ENCODE measurements at regions not wholly inside any gene's neighbourhood (a gene's known extent, or its start where the extent isn't known, plus 50 kb on each side); places are given as distances from the start of the nearest gene placed in this dataset.
A peak's percentile ranks its signal among the peaks of the same experiment; 100 is the strongest.

DNA sequence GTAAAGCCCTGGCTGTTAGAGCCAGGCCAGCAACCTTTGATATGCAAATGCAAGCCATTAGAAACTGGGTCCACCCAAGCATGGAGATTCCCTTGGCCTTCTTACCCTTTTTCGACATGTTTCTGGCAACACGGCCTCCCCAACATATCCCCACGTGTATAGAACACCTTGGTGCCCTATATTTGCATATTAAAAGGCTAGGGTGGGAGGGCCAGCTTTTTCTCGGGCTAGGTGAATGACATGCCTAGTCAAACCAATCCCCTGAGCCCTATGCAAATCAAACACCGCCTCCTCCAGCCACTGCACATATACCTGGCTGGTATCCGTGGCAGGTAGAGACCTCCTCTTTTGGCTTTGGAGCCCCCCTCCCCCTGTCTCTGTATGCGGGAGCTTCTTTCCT lies 55.6 kb upstream of the ZFR start:
- Histone ChIP-seq H4K20me1 (replicated peaks in 1 of 2; ENCODE audit: control insufficient read depth in 1 of 2, insufficient read depth in 2 of 2, low read length in 2 of 2) (no peaks in the 10 kb centered on the region), H3K4me1 (replicated peaks in 1 of 4; ENCODE audit: control insufficient read depth in 3 of 4, insufficient read depth in 4 of 4, low read length in 3 of 4) (peaks cover 7 to 18% (median 10%) of the 10 kb centered on the region in 4 experiments), H3K79me1 (ENCODE audit: low read depth, low read length) (no peaks in the 10 kb centered on the region), H2BK20ac (ENCODE audit: low read length) (no peak overlapping the region), H3K18ac (ENCODE audit: extremely low read depth, low read length) (no peak overlapping the region), H3K4me2 (ENCODE audit: insufficient read depth in 1 of 2, low read depth in 2 of 2, low read length in 2 of 2) (peak overlapping the region; percentile 42 to 46; a peak in 3 of 4 replicates), H3K14ac (ENCODE audit: insufficient read length) (no peak overlapping the region), H3K56ac (replicated peaks; ENCODE audit: insufficient read length, low read depth, low read length) (no peak overlapping the region), H4K8ac (ENCODE audit: extremely low read depth, insufficient read depth, low read length) (no peak overlapping the region), H2BK15ac (ENCODE audit: low read length) (no peak overlapping the region), H4K5ac (ENCODE audit: insufficient read length, low read depth, low read length) (no peak overlapping the region), H3K36me3 (ENCODE audit: control insufficient read depth in 2 of 4, insufficient read depth in 4 of 4, low read length in 3 of 4) (no peaks in the 10 kb centered on the region), H3K9ac (replicated peaks in 1 of 4; ENCODE audit: extremely low read depth in 1 of 4, low read depth in 3 of 4, low read length in 3 of 4) (no peak overlapping the region), H3K27ac (ENCODE audit: low read depth, low read length) (no peak overlapping the region), H3K9me3 (ENCODE audit: insufficient read depth in 2 of 2, low read depth in 1 of 2, low read length in 1 of 2) (no peaks in the 10 kb centered on the region), H3K4ac (replicated peaks; ENCODE audit: insufficient read length, low read depth, low read length) (no peak overlapping the region), H3K4me3 (ENCODE audit: extremely low read depth in 1 of 4, insufficient read depth in 2 of 4, low read depth in 3 of 4, low read length in 4 of 4) (peak overlapping the region in 1 of 4 experiments; percentile 45; a peak in 1 of 8 replicates), H2AK5ac (ENCODE audit: low read depth, low read length) (no peak overlapping the region), H3K79me2 (ENCODE audit: control insufficient read depth in 1 of 2, insufficient read depth in 2 of 2, low read length in 2 of 2) (no peaks in the 10 kb centered on the region), H2BK5ac (ENCODE audit: low read depth, low read length) (no peak overlapping the region), H2BK120ac (replicated peaks; ENCODE audit: low read depth, low read length) (no peak overlapping the region), H2AFZ (ENCODE audit: low read length) (no peak overlapping the region), H3K23me2 (ENCODE audit: low read depth, low read length) (no peaks in the 10 kb centered on the region), H3K27me3 (replicated peaks in 1 of 4; ENCODE audit: control insufficient read depth in 3 of 4, extremely low read depth in 1 of 4, insufficient read depth in 3 of 4, low read length in 3 of 4) (peaks cover 0 to 20% (median 15%) of the 10 kb centered on the region in 4 experiments; a peak in 4 of 7 replicates), H2BK12ac (ENCODE audit: low read depth, low read length) (no peak overlapping the region), H4K91ac (replicated peaks; ENCODE audit: insufficient read length, low read length) (no peak overlapping the region), H3K23ac (ENCODE audit: insufficient read length) (no peak overlapping the region)
- WGBS, 2 experiments (ENCODE audit: extremely low coverage in 1 of 2, insufficient coverage in 1 of 2, insufficient read length in 1 of 2, insufficient replicate concordance in 2 of 2, low coverage in 1 of 2, low lambda C conversion rate in 2 of 2, missing lambda C conversion rate in 1 of 2): 13% methylated on average over 7 of the region's 7 CpGs; no CpG with 5 or more reads in 1 of the 2 experiments
- FAIRE-seq: no peak
- CTCF ChIA-PET (ENCODE audit: partially characterized antibody): interaction anchor here (1.2 to 9.5 kb wide), 4 partner anchors 11 to 93 kb away, joined by 4 to 93 read pairs (median 9); no protein-coding TSS in a partner anchor
- DNase-seq (ENCODE audit: low read depth in 1 of 2, low spot score in 2 of 2): peak in 1 of 2 experiments; percentile 61
- POLR2A ChIA-PET (ENCODE audit: partially characterized antibody): interaction anchor here (1.2 to 2.4 kb wide), 4 partner anchors 9 to 85 kb away, joined by 4 to 14 read pairs (median 6); partner anchors contain the start of genes SUB1 and ZFR
- TF ChIP-seq, protein P1, sequence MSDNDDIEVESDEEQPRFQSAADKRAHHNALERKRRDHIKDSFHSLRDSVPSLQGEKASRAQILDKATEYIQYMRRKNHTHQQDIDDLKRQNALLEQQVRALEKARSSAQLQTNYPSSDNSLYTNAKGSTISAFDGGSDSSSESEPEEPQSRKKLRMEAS (IDR thresholded peaks at IDR 0.05): peak; percentile 60; the same call in 1 of the 2 replicates
- TF ChIP-seq, protein P2, sequence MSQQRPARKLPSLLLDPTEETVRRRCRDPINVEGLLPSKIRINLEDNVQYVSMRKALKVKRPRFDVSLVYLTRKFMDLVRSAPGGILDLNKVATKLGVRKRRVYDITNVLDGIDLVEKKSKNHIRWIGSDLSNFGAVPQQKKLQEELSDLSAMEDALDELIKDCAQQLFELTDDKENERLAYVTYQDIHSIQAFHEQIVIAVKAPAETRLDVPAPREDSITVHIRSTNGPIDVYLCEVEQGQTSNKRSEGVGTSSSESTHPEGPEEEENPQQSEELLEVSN (IDR thresholded peaks at IDR 0.05): 0 out of 2 replicates have a peak, but pooled peaks have one; percentile 20
- TF ChIP-seq CHD1 (IDR thresholded peaks at IDR 0.05; ENCODE audit: low read depth, low read length) (no peak), CREB1 (IDR thresholded peaks at IDR 0.05) (no peak), RFX5 (IDR thresholded peaks at IDR 0.05; ENCODE audit: borderline replicate concordance, low read depth, low read length) (no peak), CBX8 (IDR thresholded peaks at IDR 0.05; ENCODE audit: borderline replicate concordance, low read depth, low read length) (no peak), YY1 (IDR thresholded peaks at IDR 0.05; ENCODE audit: low read depth, low read length) (no peak), CBX5 (IDR thresholded peaks at IDR 0.05; ENCODE audit: low read depth, low read length) (no peak), SAP30 (IDR thresholded peaks at IDR 0.05; ENCODE audit: insufficient read depth, insufficient replicate concordance, low read length) (no peak), NRF1 (IDR thresholded peaks at IDR 0.05; ENCODE audit: low read depth, low read length) (no peak), TCF12 (IDR thresholded peaks at IDR 0.05; ENCODE audit: low read depth, low read length) (no peak), MAFK (IDR thresholded peaks at IDR 0.05; ENCODE audit: low read depth, low read length) (no peak), SP1 (IDR thresholded peaks at IDR 0.05; ENCODE audit: low read depth, low read length) (0 out of 2 replicates have a peak, but pooled peaks have one; percentile 8), SIRT6 (IDR thresholded peaks at IDR 0.05; ENCODE audit: low read length) (no peak)
